ENCODE measurements at regions not wholly inside any gene's neighbourhood (a gene's known extent, or its start where the extent isn't known, plus 50 kb on each side); places are given as distances from the start of the nearest gene placed in this dataset.

GRCh38 chr6:16914184-16914583 lies 152.9 kb upstream of the ATXN1 start:
- H3K9me3 ChIP-seq (ENCODE audit: control insufficient read depth, insufficient read depth, low read length), result no peaks in the 10 kb centered on the region; the same call in 1 of the 2 replicates
- no peaks in the 10 kb centered on the region for H3K79me2 ChIP-seq (ENCODE audit: control insufficient read depth, low read length)
- H3K9me2 ChIP-seq (replicated peaks; ENCODE audit: control insufficient read depth, low read length), result no peaks in the 10 kb centered on the region
- no peaks in the 10 kb centered on the region for H3F3A ChIP-seq (ENCODE audit: control insufficient read depth, insufficient read depth)
- no peaks in the 10 kb centered on the region for H3K36me3 ChIP-seq (ENCODE audit: control insufficient read depth, low read length)
- no peaks in the 10 kb centered on the region for H3K27me3 ChIP-seq (ENCODE audit: control insufficient read depth, low read length)
- no peaks in the 10 kb centered on the region for H3K4me1 ChIP-seq (ENCODE audit: control insufficient read depth, low read length)
- no peak overlapping the region for H3K4me3 ChIP-seq (ENCODE audit: low read length)
- no peak overlapping the region for H3K4me2 ChIP-seq (ENCODE audit: low read length)
- H4K20me1 ChIP-seq (ENCODE audit: control insufficient read depth, insufficient read depth, low read depth, low read length), result no peaks in the 10 kb centered on the region
- no peak overlapping the region for H3K27ac ChIP-seq (ENCODE audit: low read depth, low read length)
- no peak for TF ChIP-seq EZH2phosphoT487 (IDR thresholded peaks at IDR 0.05; ENCODE audit: borderline replicate concordance, low read length)
- TF ChIP-seq, protein P1, sequence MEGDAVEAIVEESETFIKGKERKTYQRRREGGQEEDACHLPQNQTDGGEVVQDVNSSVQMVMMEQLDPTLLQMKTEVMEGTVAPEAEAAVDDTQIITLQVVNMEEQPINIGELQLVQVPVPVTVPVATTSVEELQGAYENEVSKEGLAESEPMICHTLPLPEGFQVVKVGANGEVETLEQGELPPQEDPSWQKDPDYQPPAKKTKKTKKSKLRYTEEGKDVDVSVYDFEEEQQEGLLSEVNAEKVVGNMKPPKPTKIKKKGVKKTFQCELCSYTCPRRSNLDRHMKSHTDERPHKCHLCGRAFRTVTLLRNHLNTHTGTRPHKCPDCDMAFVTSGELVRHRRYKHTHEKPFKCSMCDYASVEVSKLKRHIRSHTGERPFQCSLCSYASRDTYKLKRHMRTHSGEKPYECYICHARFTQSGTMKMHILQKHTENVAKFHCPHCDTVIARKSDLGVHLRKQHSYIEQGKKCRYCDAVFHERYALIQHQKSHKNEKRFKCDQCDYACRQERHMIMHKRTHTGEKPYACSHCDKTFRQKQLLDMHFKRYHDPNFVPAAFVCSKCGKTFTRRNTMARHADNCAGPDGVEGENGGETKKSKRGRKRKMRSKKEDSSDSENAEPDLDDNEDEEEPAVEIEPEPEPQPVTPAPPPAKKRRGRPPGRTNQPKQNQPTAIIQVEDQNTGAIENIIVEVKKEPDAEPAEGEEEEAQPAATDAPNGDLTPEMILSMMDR (IDR thresholded peaks at IDR 0.05; ENCODE audit: low read depth, low read length, poor library complexity, severe bottlenecking), result no peak

DNA sequence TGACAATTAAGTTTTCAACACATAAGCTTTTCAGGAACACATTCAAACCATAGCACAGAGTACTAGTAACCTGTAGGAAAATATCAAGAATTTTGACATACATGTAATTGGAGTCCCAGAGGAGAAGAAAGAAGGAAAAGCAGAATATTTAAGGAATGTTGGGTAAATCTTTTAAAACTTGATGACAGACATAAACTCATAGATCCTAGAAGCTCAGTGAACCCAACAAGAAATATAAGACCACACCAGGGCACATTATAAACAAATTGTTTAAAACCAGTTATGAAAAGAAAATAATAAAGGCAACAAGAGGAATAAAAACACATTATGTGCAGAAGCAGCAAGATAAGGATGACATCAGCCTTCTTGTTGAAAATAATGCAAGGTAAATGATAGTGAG lies 151.5 kb upstream of the ATXN1 start:
- Histone ChIP-seq H3K9me3 (ENCODE audit: control insufficient read depth, insufficient read depth, low read length) (no peaks in the 10 kb centered on the region; the same call in 1 of the 2 replicates), H3K4me2 (ENCODE audit: low read length) (no peak overlapping the region), H3F3A (ENCODE audit: control insufficient read depth, insufficient read depth) (no peaks in the 10 kb centered on the region), H3K9me2 (replicated peaks; ENCODE audit: control insufficient read depth, low read length) (no peaks in the 10 kb centered on the region), H3K79me2 (ENCODE audit: control insufficient read depth, low read length) (no peaks in the 10 kb centered on the region), H3K27ac (ENCODE audit: low read depth, low read length) (no peak overlapping the region), H4K20me1 (ENCODE audit: control insufficient read depth, insufficient read depth, low read depth, low read length) (no peaks in the 10 kb centered on the region), H3K27me3 (ENCODE audit: control insufficient read depth, low read length) (no peaks in the 10 kb centered on the region), H3K36me3 (ENCODE audit: control insufficient read depth, low read length) (no peaks in the 10 kb centered on the region), H3K4me1 (ENCODE audit: control insufficient read depth, low read length) (no peaks in the 10 kb centered on the region), H3K4me3 (ENCODE audit: low read length) (no peak overlapping the region)
- TF ChIP-seq, protein P1 (IDR thresholded peaks at IDR 0.05; ENCODE audit: low read depth, low read length, poor library complexity, severe bottlenecking), result no peak
- TF ChIP-seq EZH2phosphoT487 (IDR thresholded peaks at IDR 0.05; ENCODE audit: borderline replicate concordance, low read length), result no peak

DNA sequence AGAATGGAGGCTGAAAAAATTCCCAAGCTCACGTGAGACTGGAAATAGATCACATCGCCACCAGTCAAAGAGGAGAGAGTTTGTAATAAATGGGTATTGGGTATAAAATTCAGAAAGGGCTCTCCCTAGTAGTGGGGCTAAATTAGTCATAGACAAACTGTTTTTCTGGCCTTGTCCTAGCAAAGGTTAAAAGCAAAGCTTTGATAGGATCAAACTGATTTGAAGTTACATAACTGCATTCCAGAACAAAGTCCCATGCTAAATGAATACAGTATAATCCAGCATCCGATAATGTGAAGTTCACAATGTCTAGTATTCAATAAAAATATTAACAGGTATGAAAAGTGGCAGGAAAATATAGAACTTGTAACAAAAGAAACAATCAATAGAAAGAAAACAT lies 149.8 kb upstream of the ATXN1 start:
- no peak for TF ChIP-seq EZH2phosphoT487 (IDR thresholded peaks at IDR 0.05; ENCODE audit: borderline replicate concordance, low read length)
- TF ChIP-seq, protein P1 (IDR thresholded peaks at IDR 0.05; ENCODE audit: low read depth, low read length, poor library complexity, severe bottlenecking), result no peak
- Histone ChIP-seq H3K9me2 (replicated peaks; ENCODE audit: control insufficient read depth, low read length) (no peaks in the 10 kb centered on the region), H3K79me2 (ENCODE audit: control insufficient read depth, low read length) (no peaks in the 10 kb centered on the region), H3K27ac (ENCODE audit: low read depth, low read length) (no peak overlapping the region), H3K4me3 (ENCODE audit: low read length) (no peak overlapping the region), H3K9me3 (ENCODE audit: control insufficient read depth, insufficient read depth, low read length) (no peaks in the 10 kb centered on the region; the same call in 1 of the 2 replicates), H4K20me1 (ENCODE audit: control insufficient read depth, insufficient read depth, low read depth, low read length) (no peaks in the 10 kb centered on the region), H3F3A (ENCODE audit: control insufficient read depth, insufficient read depth) (no peaks in the 10 kb centered on the region), H3K36me3 (ENCODE audit: control insufficient read depth, low read length) (no peaks in the 10 kb centered on the region), H3K4me2 (ENCODE audit: low read length) (no peak overlapping the region), H3K4me1 (ENCODE audit: control insufficient read depth, low read length) (no peaks in the 10 kb centered on the region), H3K27me3 (ENCODE audit: control insufficient read depth, low read length) (no peaks in the 10 kb centered on the region)
